GM12864 (cell line): ENCODE measurements at regions not wholly inside any gene's neighbourhood (a gene's known extent, or its start where the extent isn't known, plus 50 kb on each side); places are given as distances from the start of the nearest gene placed in this dataset.

ENCODE experiments used
- DNase-seq: peaks from one replicate; pipeline ENCODE4 v3.0.0-alpha.2; 2011; ENCODE audit warnings: low read depth
- H3K4me3 ChIP-seq: 2 replicates; pipeline ENCODE4 v1.5.1; 2011; ENCODE audit warnings: mild to moderate bottlenecking, low read depth, low read length, control low read depth
- CTCF ChIP-seq: IDR thresholded peaks from 2 replicates; pipeline ENCODE4 v1.5.1; 2011; ENCODE audit warnings: low read depth, mild to moderate bottlenecking, moderate library complexity, low read length, control low read depth, inconsistent platforms; ENCODE audit errors: missing control alignments

- H3K4me3 ChIP-seq = no peak overlapping the region
- no peak for DNase-seq
- no peak for TF ChIP-seq CTCF
Measured at GRCh38 chr9:115507148-115507547, 389.2 kb upstream of the TNC start.

- no peak for TF ChIP-seq CTCF
- H3K4me3 ChIP-seq = no peak overlapping the region
- no peak for DNase-seq
Measured at GRCh38 chr9:115513148-115513547, 395.2 kb upstream of the TNC start.

GRCh38 chr9:115514454-115514853, 396.5 kb upstream of the TNC start:
- DNase-seq = no peak
- no peak overlapping the region for H3K4me3 ChIP-seq
- TF ChIP-seq CTCF = no peak

GRCh38 chr9:115517335-115518075, 399.5 kb upstream of the TNC start:
- no peak for TF ChIP-seq CTCF
- no peak overlapping the region for H3K4me3 ChIP-seq
- DNase-seq = no peak

- no peak for TF ChIP-seq CTCF
- no peak overlapping the region for H3K4me3 ChIP-seq
- no peak for DNase-seq
Measured at GRCh38 chr9:115520646-115521045, 402.7 kb upstream of the TNC start.

GRCh38 chr9:115522912-115523311, 405.0 kb upstream of the TNC start:
- H3K4me3 ChIP-seq = no peak overlapping the region
- DNase-seq = no peak
- no peak for TF ChIP-seq CTCF

- no peak for DNase-seq
- peak; percentile 68 for TF ChIP-seq CTCF
- no peak overlapping the region for H3K4me3 ChIP-seq
Measured at GRCh38 chr9:115524453-115525059, 406.6 kb upstream of the TNC start.
